ENCODE measurements at regions not wholly inside any gene's neighbourhood (a gene's known extent, or its start where the extent isn't known, plus 50 kb on each side); places are given as distances from the start of the nearest gene placed in this dataset.

DNA sequence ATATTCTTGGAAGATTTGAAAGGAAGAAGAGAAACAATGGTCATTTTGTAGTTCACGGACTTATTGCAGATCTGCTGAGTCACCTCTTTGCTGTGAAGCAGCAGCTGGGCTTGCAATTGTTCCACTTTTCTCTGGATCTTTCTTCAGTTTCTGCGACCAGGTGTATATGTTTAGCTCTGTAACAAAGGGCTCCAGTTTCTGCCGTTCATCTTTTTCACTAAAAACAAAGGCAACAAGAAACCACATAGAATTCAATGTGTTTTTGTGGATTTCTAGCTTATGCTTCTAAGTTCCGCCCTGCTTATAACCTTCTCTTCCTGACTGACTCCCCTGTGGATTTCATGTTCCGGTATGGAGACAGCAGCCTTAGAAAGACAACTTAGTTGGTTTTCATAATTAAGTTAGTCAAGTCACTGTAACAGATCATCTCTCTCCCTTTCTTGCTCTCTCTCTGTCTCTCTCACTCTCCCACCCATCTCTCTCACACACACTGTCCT, 121.6 kb upstream of the EPHA5 start:
- H3K27ac ChIP-seq, result no peak overlapping the region
- no peaks in the 10 kb centered on the region for H3K4me1 ChIP-seq
- no peaks in the 10 kb centered on the region for H3K36me3 ChIP-seq
- H3K27me3 ChIP-seq, result no peaks in the 10 kb centered on the region
- H3K4me3 ChIP-seq, result no peak overlapping the region
- in situ Hi-C loops (cut with MboI; ENCODE audit: low pct_ligation_motif_present in 1 of 4, low pct_unique_long_range_greater_than_20kb in 1 of 4, low sequenced_read_pairs in 3 of 4) (no loop called here), intact Hi-C loops (cut with DNase I; ENCODE audit: low total_unique reads) (no loop called here)
- no peak for TF ChIP-seq POLR2AphosphoS5 (IDR thresholded peaks at IDR 0.05)
- TF ChIP-seq CTCF (IDR thresholded peaks at IDR 0.05), result no peak
- TF ChIP-seq POLR2A (IDR thresholded peaks at IDR 0.05), result no peak
- no peak for TF ChIP-seq EP300 (IDR thresholded peaks at IDR 0.05; ENCODE audit: low read depth)
- no peak for DNase-seq
- H3K9me3 ChIP-seq, result no peaks in the 10 kb centered on the region
- WGBS, 2 donors (ENCODE audit: low coverage in 1 of 2), result 31 to 60% methylated on average over 5 of the region's 5 CpGs

GRCh38 chr4:65791111-65791811, 121.0 kb upstream of the EPHA5 start:
- Histone ChIP-seq H3K36me3 (no peaks in the 10 kb centered on the region), H3K27me3 (no peaks in the 10 kb centered on the region), H3K27ac (no peak overlapping the region), H3K4me3 (no peak overlapping the region), H3K9me3 (no peaks in the 10 kb centered on the region), H3K4me1 (no peaks in the 10 kb centered on the region)
- in situ Hi-C loops (cut with MboI; ENCODE audit: low pct_ligation_motif_present in 1 of 4, low pct_unique_long_range_greater_than_20kb in 1 of 4, low sequenced_read_pairs in 3 of 4), result no loop called here
- intact Hi-C loops (cut with DNase I; ENCODE audit: low total_unique reads), result no loop called here
- DNase-seq, result no peak
- no peak for TF ChIP-seq EP300 (IDR thresholded peaks at IDR 0.05; ENCODE audit: low read depth)
- no peak for TF ChIP-seq POLR2A (IDR thresholded peaks at IDR 0.05)
- TF ChIP-seq CTCF (IDR thresholded peaks at IDR 0.05), result no peak
- TF ChIP-seq POLR2AphosphoS5 (IDR thresholded peaks at IDR 0.05), result no peak
- WGBS, 2 donors (ENCODE audit: low coverage in 1 of 2), result 58 to 72% methylated on average over 1 of the region's 1 CpG

- Histone ChIP-seq H3K36me3 (no peaks in the 10 kb centered on the region), H3K4me3 (no peak overlapping the region), H3K27me3 (no peaks in the 10 kb centered on the region), H3K9me3 (no peaks in the 10 kb centered on the region), H3K27ac (no peak overlapping the region), H3K4me1 (no peaks in the 10 kb centered on the region)
- intact Hi-C loops (cut with DNase I; ENCODE audit: low total_unique reads), result no loop called here
- 38 to 75% methylated on average over 2 of the region's 2 CpGs for WGBS, 2 donors (ENCODE audit: low coverage in 1 of 2)
- in situ Hi-C loops (cut with MboI; ENCODE audit: low pct_ligation_motif_present in 1 of 4, low pct_unique_long_range_greater_than_20kb in 1 of 4, low sequenced_read_pairs in 3 of 4), result no loop called here
- no peak for TF ChIP-seq CTCF (IDR thresholded peaks at IDR 0.05)
- no peak for TF ChIP-seq EP300 (IDR thresholded peaks at IDR 0.05; ENCODE audit: low read depth)
- no peak for TF ChIP-seq POLR2A (IDR thresholded peaks at IDR 0.05)
- no peak for TF ChIP-seq POLR2AphosphoS5 (IDR thresholded peaks at IDR 0.05)
- DNase-seq, result no peak
These were observed 119.5 kb upstream of the EPHA5 start for GRCh38 chr4:65789805-65790204.

DNA sequence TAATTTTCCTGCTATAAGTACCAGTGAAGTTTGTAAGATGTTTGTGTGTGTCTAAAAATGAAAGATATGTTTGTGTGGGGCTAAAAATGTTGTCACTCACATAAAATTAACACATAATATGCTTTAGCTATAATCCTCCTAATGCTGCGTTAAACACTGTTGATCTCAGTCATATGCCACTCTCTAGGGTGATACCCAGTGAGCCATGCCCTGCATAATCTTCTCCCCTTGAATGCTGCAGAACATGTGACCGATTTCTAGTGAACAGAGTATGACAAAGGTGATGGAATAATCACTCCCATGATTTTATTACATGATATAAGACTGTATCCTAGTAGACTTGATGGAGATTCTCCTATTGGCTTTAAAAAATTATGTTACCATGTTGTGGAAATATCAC, 119.1 kb upstream of the EPHA5 start:
- no peak for DNase-seq
- TF ChIP-seq POLR2A (IDR thresholded peaks at IDR 0.05), result no peak
- TF ChIP-seq CTCF (IDR thresholded peaks at IDR 0.05), result no peak
- TF ChIP-seq EP300 (IDR thresholded peaks at IDR 0.05; ENCODE audit: low read depth), result no peak
- no peak for TF ChIP-seq POLR2AphosphoS5 (IDR thresholded peaks at IDR 0.05)
- Histone ChIP-seq H3K4me1 (no peaks in the 10 kb centered on the region), H3K36me3 (no peaks in the 10 kb centered on the region), H3K27me3 (no peaks in the 10 kb centered on the region), H3K9me3 (no peaks in the 10 kb centered on the region), H3K27ac (no peak overlapping the region), H3K4me3 (no peak overlapping the region)
- 73 to 83% methylated on average over 2 of the region's 2 CpGs for WGBS, 2 donors (ENCODE audit: low coverage in 1 of 2)
- intact Hi-C loops (cut with DNase I; ENCODE audit: low total_unique reads), result no loop called here
- in situ Hi-C loops (cut with MboI; ENCODE audit: low pct_ligation_motif_present in 1 of 4, low pct_unique_long_range_greater_than_20kb in 1 of 4, low sequenced_read_pairs in 3 of 4), result no loop called here
